Activated T-cell treated with anti-CD3 and anti-CD28 coated beads for 24 hours (primary cell): ENCODE measurements at regions not wholly inside any gene's neighbourhood (a gene's known extent, or its start where the extent isn't known, plus 50 kb on each side); places are given as distances from the start of the nearest gene placed in this dataset.

Source experiments
- DNase-seq: peaks from one replicate; pipeline ENCODE4 v3.0.0-alpha.2; 2020; ENCODE audit warnings: low read depth

- DNase-seq, result no peak
These were observed 53.6 kb upstream of the CLDN10 start for GRCh38 chr13:95498886-95499285.

GRCh38 chr13:95499811-95500712, 52.5 kb upstream of the CLDN10 start:
- DNase-seq, result no peak

GRCh38 chr13:95502216-95502615, 50.3 kb upstream of the CLDN10 start:
- DNase-seq, result no peak
